ENCODE measurements at regions not wholly inside any gene's neighbourhood (a gene's known extent, or its start where the extent isn't known, plus 50 kb on each side); places are given as distances from the start of the nearest gene placed in this dataset.

- Histone ChIP-seq H3K23ac (ENCODE audit: low read depth, low read length) (no peak overlapping the region), H3K9me1 (ENCODE audit: insufficient read depth, low read length) (no peaks in the 10 kb centered on the region), H3K27ac (ENCODE audit: insufficient read depth, low read length) (no peak overlapping the region), H2AK9ac (replicated peaks; ENCODE audit: low read depth, low read length, poor library complexity) (no peak overlapping the region), H3K4me3 (ENCODE audit: insufficient read depth, low read depth, low read length) (no peak overlapping the region), H3K4me2 (ENCODE audit: low read depth, low read length) (no peak overlapping the region), H3K4me1 (ENCODE audit: control insufficient read depth, insufficient read depth, low read length) (no peaks in the 10 kb centered on the region), H2BK20ac (ENCODE audit: low read depth, low read length) (no peak overlapping the region), H2AK5ac (ENCODE audit: low read depth, low read length) (no peak overlapping the region), H3K9me3 (ENCODE audit: control insufficient read depth, insufficient read depth, low read length) (peaks cover 9% of the 10 kb centered on the region), H4K91ac (ENCODE audit: insufficient read depth, low read depth, low read length) (no peak overlapping the region), H4K5ac (ENCODE audit: low read depth, low read length) (no peak overlapping the region), H3K27me3 (ENCODE audit: control insufficient read depth, insufficient read depth, low read length) (no peaks in the 10 kb centered on the region), H3K9ac (ENCODE audit: low read depth, low read length) (no peak overlapping the region), H2BK120ac (ENCODE audit: low read depth, low read length) (no peak overlapping the region), H3K79me1 (ENCODE audit: low read depth in 1 of 2, low read length in 2 of 2) (no peaks in the 10 kb centered on the region), H4K20me1 (ENCODE audit: insufficient read depth, low read length) (no peaks in the 10 kb centered on the region), H2BK15ac (ENCODE audit: low read depth, low read length) (no peak overlapping the region), H4K8ac (ENCODE audit: low read depth in 2 of 2, low read length in 2 of 2) (no peak overlapping the region), H2BK5ac (ENCODE audit: low read depth, low read length, poor library complexity, severe bottlenecking) (no peak overlapping the region), H2AFZ (replicated peaks; ENCODE audit: low read length, poor library complexity) (no peak overlapping the region), H3K4ac (ENCODE audit: low read depth, low read length) (no peak overlapping the region), H3K36me3 (ENCODE audit: control insufficient read depth, insufficient read depth, low read length) (no peaks in the 10 kb centered on the region), H3K18ac (ENCODE audit: low read depth, low read length) (no peak overlapping the region), H3K56ac (ENCODE audit: extremely low read depth, insufficient read depth, low read length) (no peak overlapping the region), H3K14ac (replicated peaks; ENCODE audit: low read depth, low read length) (no peak overlapping the region)
- CTCF ChIA-PET = no interaction called here
- DNase-seq (no peak), ATAC-seq (ENCODE audit: low read depth) (no peak)
- dilution Hi-C loops (cut with HindIII; ENCODE audit: low sequenced_read_pairs, unreplicated experiment) (no loop called here), intact Hi-C loops (cut with micrococcal nuclease) (no loop called here), in situ Hi-C loops (cut with MboI; ENCODE audit: low sequenced_read_pairs) (no loop called here)
- POLR2A ChIA-PET (ENCODE audit: unreplicated experiment) = no interaction called here
- BruUV-seq (replicated peaks) = no TSS peak
- WGBS, 2 experiments (ENCODE audit: extremely low coverage in 2 of 2, insufficient read length in 1 of 2) = no CpG with 5 or more reads among the region's 3 CpGs
- TF ChIP-seq MAFK (IDR thresholded peaks at IDR 0.05; ENCODE audit: low read depth, low read length) = no peak
- no peak for TF ChIP-seq USF2 (IDR thresholded peaks at IDR 0.05; ENCODE audit: low read depth, low read length)
- no peak for TF ChIP-seq MXI1 (IDR thresholded peaks at IDR 0.05; ENCODE audit: borderline replicate concordance, low read depth, low read length)
- no peak for TF ChIP-seq ELK1 (IDR thresholded peaks at IDR 0.05; ENCODE audit: borderline replicate concordance, low read depth, low read length)
- TF ChIP-seq MAZ (IDR thresholded peaks at IDR 0.05; ENCODE audit: borderline replicate concordance, low read depth, low read length) = no peak
Observed at GRCh38 chr4:116520886-116521285, 564.5 kb downstream of the TRAM1L1 start.

All from IMR-90 (cell line).